GM12878 (cell line): ENCODE measurements at regions not wholly inside any gene's neighbourhood (a gene's known extent, or its start where the extent isn't known, plus 50 kb on each side); places are given as distances from the start of the nearest gene placed in this dataset.

Experiments used
- ATAC-seq: fragments of 200-7000 bp; cut with Tn5 transposase; 3 replicates; pipeline ENCODE4 v1.9.1; 2020; ENCODE audit warnings: mild to moderate bottlenecking, moderate library complexity
- BruUV-seq: library from RNA; stranded (reverse); fragments of 400-500 nt; replicated peaks from 2 replicates; lab custom pipeline; 2021; lab: Mats Ljungman, UMichigan
- CTCF ChIA-PET: fragments of 300-600 bp; sonication (Branson Sonifier 250); formaldehyde crosslinking; extraction: SDS; loops from one replicate; lab custom pipeline; 2021; ENCODE audit warnings: inconsistent platforms; lab: Yijun Ruan, JAX
- POLR2A ChIA-PET: fragments of 350-600 bp; formaldehyde crosslinking; extraction: SDS; loops from one replicate; lab custom pipeline; 2021; ENCODE audit warnings: inconsistent platforms; lab: Charles Lee
- RAD21 ChIA-PET: fragments of 300-600 bp; sonication (Branson Sonifier 250); formaldehyde crosslinking; loops from one replicate; lab custom pipeline; 2023; ENCODE audit warnings: antibody characterized with exemption; ENCODE audit not compliant: unreplicated experiment; lab: Charles Lee
- SMC1A ChIA-PET: fragments of 300-600 bp; sonication (Branson Sonifier 250); formaldehyde crosslinking; loops from one replicate; lab custom pipeline; 2023; ENCODE audit not compliant: unreplicated experiment, uncharacterized antibody; lab: Charles Lee
- DNase-seq: peaks from one replicate; pipeline ENCODE4 v3.0.0-alpha.2; 2011; ENCODE audit warnings: low read depth, low spot score
- FAIRE-seq: peaks from 3 replicates; lab custom pipeline; 2011; peaks lifted over from hg19 to GRCh38; lab: Jason Lieb, UNC
- H2AFZ ChIP-seq: 2 replicates; pipeline ENCODE4 v1.6.0; 2011; ENCODE audit warnings: low read depth, low read length, control low read depth; ENCODE audit not compliant: control insufficient read depth
- H3K27ac ChIP-seq: 2 replicates; pipeline ENCODE4 v1.5.1; 2011; ENCODE audit warnings: control low read depth; ENCODE audit not compliant: control insufficient read depth, insufficient read depth
- H3K27me3 ChIP-seq, 2 experiments: replicated peaks in 1 of 2; 2 replicates each; pipeline versions ENCODE4 v1.6.0 to v1.6.1; 2011; ENCODE audit warnings: low read length in 1 of 2; ENCODE audit not compliant: control insufficient read depth in 2 of 2, insufficient read depth in 2 of 2
- H3K36me3 ChIP-seq, 2 experiments: 2 replicates each; pipeline ENCODE4 v1.5.1; 2011; ENCODE audit warnings: low read length in 1 of 2; ENCODE audit not compliant: control insufficient read depth in 2 of 2, insufficient read depth in 2 of 2
- H3K4me1 ChIP-seq: 2 replicates; pipeline ENCODE4 v1.6.1; 2011; ENCODE audit warnings: mild to moderate bottlenecking, low read length, moderate library complexity, mixed read lengths; ENCODE audit not compliant: control insufficient read depth, insufficient read depth
- H3K4me2 ChIP-seq: 2 replicates; pipeline ENCODE4 v1.6.0; 2011; ENCODE audit warnings: control low read depth; ENCODE audit not compliant: control insufficient read depth, insufficient read depth
- H3K4me3 ChIP-seq: fragments of 200-600 bp; sonication (generic); 2 replicates; pipeline ENCODE4 v1.5.1; 2016
- H3K79me2 ChIP-seq: 2 replicates; pipeline ENCODE4 v1.6.0; 2011; ENCODE audit warnings: low read length; ENCODE audit not compliant: control insufficient read depth, insufficient read depth
- H3K9ac ChIP-seq: 2 replicates; pipeline ENCODE4 v1.8.0; 2011; ENCODE audit warnings: low read length, control low read depth, mixed read lengths; ENCODE audit not compliant: control insufficient read depth, insufficient read depth
- H3K9me3 ChIP-seq: replicated peaks from 3 replicates; pipeline ENCODE4 v1.5.1; 2011; ENCODE audit warnings: mild to moderate bottlenecking, low read length; ENCODE audit not compliant: control insufficient read depth, insufficient read depth
- H4K20me1 ChIP-seq: 2 replicates; pipeline ENCODE4 v1.6.0; 2011; ENCODE audit not compliant: control insufficient read depth, insufficient read depth
- EGR1 ChIP-seq, 2 experiments: IDR thresholded peaks; 1 replicate in 1 of 2; 2 replicates in 1 of 2; pipeline ENCODE4 v1.6.1; 2011 to 2012; ENCODE audit warnings: low read depth in 2 of 2, low read length in 2 of 2, borderline replicate concordance in 1 of 2, mild to moderate bottlenecking in 1 of 2, moderate library complexity in 1 of 2
- IRF4 ChIP-seq: IDR thresholded peaks from 2 replicates; pipeline ENCODE4 v1.6.1; 2011; ENCODE audit warnings: low read depth, low read length
- KAT2A ChIP-seq: conservative IDR thresholded peaks from 2 replicates; pipeline ENCODE4 v1.6.1; 2011; ENCODE audit warnings: low read depth, low read length; ENCODE audit not compliant: control insufficient read depth
- KLF5 ChIP-seq: fragments of 450-650 bp; IDR thresholded peaks from 2 replicates; pipeline ENCODE4 v1.6.1; 2014; ENCODE audit warnings: mild to moderate bottlenecking; ENCODE audit not compliant: partially characterized antibody
- MYC ChIP-seq: IDR thresholded peaks from 2 replicates; pipeline ENCODE4 v1.6.1; 2011; ENCODE audit warnings: mild to moderate bottlenecking, low read length, moderate library complexity, inconsistent platforms; ENCODE audit not compliant: insufficient read depth, insufficient replicate concordance, insufficient read length, severe bottlenecking
- PAX8 ChIP-seq: fragments of 450-650 bp; IDR thresholded peaks from 2 replicates; pipeline ENCODE4 v1.6.1; 2017; ENCODE audit warnings: mild to moderate bottlenecking, moderate library complexity
- RBBP5 ChIP-seq: fragments of 200-600 bp; sonication (generic); conservative IDR thresholded peaks from 2 replicates; pipeline ENCODE4 v1.6.1; 2016
- RELA ChIP-seq: fragments of 450-650 bp; IDR thresholded peaks from 2 replicates; pipeline ENCODE4 v1.8.0; 2014; ENCODE audit warnings: borderline replicate concordance; ENCODE audit not compliant: partially characterized antibody
- RELB ChIP-seq: fragments of 450-650 bp; IDR thresholded peaks from 2 replicates; pipeline ENCODE4 v1.6.1; 2017; ENCODE audit warnings: low read depth, mild to moderate bottlenecking, moderate library complexity
- STAT3 ChIP-seq: IDR thresholded peaks from 2 replicates; pipeline ENCODE4 v1.6.1; 2011; ENCODE audit warnings: low read depth, low read length, improper control_type of control experiment
- TAF1 ChIP-seq: IDR thresholded peaks from 2 replicates; pipeline ENCODE4 v1.6.1; 2011; ENCODE audit warnings: mild to moderate bottlenecking, low read depth, low read length, borderline replicate concordance
- TARDBP ChIP-seq: IDR thresholded peaks from 2 replicates; pipeline ENCODE4 v1.6.1; 2016; ENCODE audit warnings: borderline replicate concordance
- WRNIP1 ChIP-seq: IDR thresholded peaks from 2 replicates; pipeline ENCODE4 v1.6.1; 2011; ENCODE audit warnings: low read depth, low read length, improper control_type of control experiment, borderline replicate concordance
- WGBS: methylation state at CpG from one replicate; pipeline ENCODE4 v1.1.6; 2016; ENCODE audit warnings: low lambda C conversion rate; ENCODE audit not compliant: insufficient replicate concordance, insufficient coverage; ENCODE audit errors: missing lambda C conversion rate; 5-methylcytosine and 5-hydroxymethylcytosine counted together
- in situ Hi-C: fragments of 300-500 bp; cut with MboI; formaldehyde crosslinking; loops from 9 replicates; pipeline ENCODE4 v1.14.3; 2018; ENCODE audit warnings: mixed read lengths
- intact Hi-C: fragments of 100-400 bp; cut with micrococcal nuclease; formaldehyde crosslinking; loops from one replicate; pipeline ENCODE4 v1.14.2; 2022; ENCODE audit not compliant: unreplicated experiment
- TF ChIP-seq, protein P1 (sequence below): fragments of 450-650 bp; IDR thresholded peaks from 2 replicates; pipeline ENCODE4 v1.6.1; 2017; ENCODE audit warnings: mild to moderate bottlenecking, low read depth, inconsistent platforms; ENCODE audit not compliant: poor library complexity, severe bottlenecking

- ChIA-PET POLR2A (no interaction called here), RAD21 (no interaction called here), SMC1A (interaction anchor here (1.5 kb wide), 1 partner anchor 12 kb away, joined by 4 read pairs; no protein-coding TSS in a partner anchor), CTCF (no interaction called here)
- Histone ChIP-seq H3K4me1 (no peaks in the 10 kb centered on the region), H3K9ac (no peak overlapping the region), H3K79me2 (no peaks in the 10 kb centered on the region), H3K27ac (no peak overlapping the region), H3K4me3 (no peak overlapping the region), H2AFZ (no peak overlapping the region), H3K4me2 (no peak overlapping the region), H3K27me3 (no peaks in the 10 kb centered on the region), H3K9me3 (no peaks in the 10 kb centered on the region), H3K36me3 (no peaks in the 10 kb centered on the region), H4K20me1 (no peaks in the 10 kb centered on the region)
- TF ChIP-seq RBBP5 (no peak), STAT3 (no peak), MYC (no peak), PAX8 (no peak), EGR1 (IDR thresholded peaks at IDR 0.05; ENCODE audit: borderline replicate concordance in 1 of 2, low read depth in 2 of 2, low read length in 2 of 2) (no peak), KLF5 (no peak), RELA (no peak), WRNIP1 (no peak), TARDBP (no peak), RELB (no peak), TAF1 (no peak), IRF4 (no peak), KAT2A (no peak)
- TF ChIP-seq, protein P1, sequence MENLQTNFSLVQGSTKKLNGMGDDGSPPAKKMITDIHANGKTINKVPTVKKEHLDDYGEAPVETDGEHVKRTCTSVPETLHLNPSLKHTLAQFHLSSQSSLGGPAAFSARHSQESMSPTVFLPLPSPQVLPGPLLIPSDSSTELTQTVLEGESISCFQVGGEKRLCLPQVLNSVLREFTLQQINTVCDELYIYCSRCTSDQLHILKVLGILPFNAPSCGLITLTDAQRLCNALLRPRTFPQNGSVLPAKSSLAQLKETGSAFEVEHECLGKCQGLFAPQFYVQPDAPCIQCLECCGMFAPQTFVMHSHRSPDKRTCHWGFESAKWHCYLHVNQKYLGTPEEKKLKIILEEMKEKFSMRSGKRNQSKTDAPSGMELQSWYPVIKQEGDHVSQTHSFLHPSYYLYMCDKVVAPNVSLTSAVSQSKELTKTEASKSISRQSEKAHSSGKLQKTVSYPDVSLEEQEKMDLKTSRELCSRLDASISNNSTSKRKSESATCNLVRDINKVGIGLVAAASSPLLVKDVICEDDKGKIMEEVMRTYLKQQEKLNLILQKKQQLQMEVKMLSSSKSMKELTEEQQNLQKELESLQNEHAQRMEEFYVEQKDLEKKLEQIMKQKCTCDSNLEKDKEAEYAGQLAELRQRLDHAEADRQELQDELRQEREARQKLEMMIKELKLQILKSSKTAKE, result no peak
- in situ Hi-C loops, result no loop called here
- ATAC-seq (no peak), DNase-seq (no peak), FAIRE-seq (no peak)
- 0% methylated on average over 2 of the region's 2 CpGs for WGBS
- intact Hi-C loops, result no loop called here
- no TSS peak for BruUV-seq
Observed at GRCh38 chr2:198483051-198483450, 678.7 kb downstream of the PLCL1 start.
